SK-N-SH (cell line): ENCODE measurements at regions not wholly inside any gene's neighbourhood (a gene's known extent, or its start where the extent isn't known, plus 50 kb on each side); places are given as distances from the start of the nearest gene placed in this dataset.
A peak's percentile ranks its signal among the peaks of the same experiment; 100 is the strongest.

Experiments
- CTCF ChIA-PET: fragments of 300-600, 350-600 bp; formaldehyde crosslinking; extraction: SDS; loops from one replicate; lab custom pipeline; 2021; lab: Yijun Ruan, JAX
- POLR2A ChIA-PET: fragments of 350-600 bp; sonication (Branson Sonifier 250); formaldehyde crosslinking; extraction: SDS; loops from one replicate; lab custom pipeline; 2020; ENCODE audit warnings: antibody characterized with exemption, inconsistent platforms; lab: Yijun Ruan, JAX
- DNase-seq: peaks from one replicate; pipeline ENCODE4 v3.0.0; 2012
- H2AFZ ChIP-seq: fragments of 200-600 bp; sonication (generic); 2 replicates; pipeline ENCODE4 v1.8.1; 2016; ENCODE audit warnings: antibody characterized with exemption, mild to moderate bottlenecking, low read depth
- H3F3A ChIP-seq: fragments of 200-600 bp; sonication (generic); replicated peaks from 2 replicates; pipeline ENCODE3; 2016; ENCODE audit warnings: antibody characterized with exemption, mild to moderate bottlenecking; ENCODE audit not compliant: insufficient read depth
- H3K27ac ChIP-seq, 2 experiments: fragments of 200-500 bp in 1 of 2; fragments of 200-600 bp in 1 of 2; sonication (Bioruptor generic) in 1 of 2; sonication (generic), shearing (Covaris generic) in 1 of 2; 2 replicates each; pipeline versions ENCODE4 v1.5.1 to v1.6.1; 2014 to 2016; ENCODE audit warnings: low read depth in 2 of 2, inconsistent platforms in 1 of 2, low read length in 1 of 2, mild to moderate bottlenecking in 1 of 2, mixed read lengths in 1 of 2
- H3K27me3 ChIP-seq: fragments of 200-600 bp; sonication (generic), shearing (Covaris generic); 2 replicates; pipeline ENCODE4 v1.6.1; 2016; ENCODE audit warnings: mixed run types; ENCODE audit not compliant: insufficient read depth
- H3K36me3 ChIP-seq, 2 experiments: fragments of 200-500 bp in 1 of 2; fragments of 200-600 bp in 1 of 2; sonication (Bioruptor generic) in 1 of 2; sonication (generic) in 1 of 2; replicated peaks in 1 of 2; 2 replicates each; pipeline versions ENCODE3 to v1.5.1; 2014 to 2016; ENCODE audit warnings: low read length in 1 of 2, mild to moderate bottlenecking in 1 of 2; ENCODE audit not compliant: insufficient read depth in 2 of 2, control insufficient read depth in 1 of 2
- H3K4me1 ChIP-seq, 2 experiments: fragments of 200-500 bp in 1 of 2; fragments of 200-600 bp in 1 of 2; sonication (Bioruptor generic) in 1 of 2; sonication (generic), shearing (Covaris generic) in 1 of 2; 2 replicates each; pipeline versions ENCODE4 v1.5.1 to v1.6.1; 2014 to 2016; ENCODE audit warnings: low read depth in 1 of 2, low read length in 1 of 2, mixed run types in 1 of 2; ENCODE audit not compliant: insufficient read depth in 2 of 2, control insufficient read depth in 1 of 2
- H3K4me2 ChIP-seq: fragments of 200-600 bp; sonication (generic), shearing (Covaris generic); 2 replicates; pipeline ENCODE4 v1.6.1; 2017; ENCODE audit warnings: mixed run types
- H3K4me3 ChIP-seq, 2 experiments: fragments of 200-500 bp in 1 of 2; fragments of 200-600 bp in 1 of 2; sonication (Bioruptor generic) in 1 of 2; sonication (generic), shearing (Covaris generic) in 1 of 2; 2 replicates each; pipeline versions ENCODE4 v1.5.1 to v1.8.1; 2014 to 2016; ENCODE audit warnings: low read depth in 2 of 2, inconsistent platforms in 1 of 2, low read length in 1 of 2, mild to moderate bottlenecking in 1 of 2, mixed read lengths in 1 of 2, moderate library complexity in 1 of 2
- H3K79me2 ChIP-seq: fragments of 200-600 bp; sonication (generic); 2 replicates; pipeline ENCODE4 v1.8.1; 2017; ENCODE audit warnings: mild to moderate bottlenecking; ENCODE audit not compliant: insufficient read depth
- H3K9ac ChIP-seq: fragments of 200-600 bp; sonication (generic); 2 replicates; pipeline ENCODE4 v1.6.1; 2017; ENCODE audit warnings: mixed run types
- H3K9me2 ChIP-seq: fragments of 200-600 bp; sonication (generic); 2 replicates; pipeline ENCODE4 v1.6.1; 2017; ENCODE audit warnings: mixed run types
- H3K9me3 ChIP-seq: fragments of 200-600 bp; sonication (generic); 2 replicates; pipeline ENCODE4 v1.6.1; 2017; ENCODE audit warnings: mixed run types, mild to moderate bottlenecking, moderate library complexity
- H4K20me1 ChIP-seq: fragments of 200-600 bp; sonication (generic); 2 replicates; pipeline ENCODE4 v1.6.1; 2017; ENCODE audit warnings: mild to moderate bottlenecking, mixed run types; ENCODE audit not compliant: insufficient read depth
- FOSL2 ChIP-seq: IDR thresholded peaks from 2 replicates; pipeline ENCODE4 v1.4.0; 2012; ENCODE audit warnings: low read depth, mild to moderate bottlenecking, moderate library complexity, borderline replicate concordance
- MEF2A ChIP-seq: IDR thresholded peaks from 2 replicates; pipeline ENCODE4 v1.4.0; 2012; ENCODE audit warnings: low read depth, borderline replicate concordance
- NRF1 ChIP-seq: IDR thresholded peaks from 2 replicates; pipeline ENCODE4 v1.6.1; 2012; ENCODE audit warnings: low read depth, mild to moderate bottlenecking, low read length
- RCOR1 ChIP-seq: fragments of 150-350 bp; IDR thresholded peaks from 2 replicates; pipeline ENCODE4 v1.6.1; 2017; ENCODE audit warnings: antibody characterized with exemption, low read length
- SIN3A ChIP-seq: IDR thresholded peaks from 2 replicates; pipeline ENCODE4 v1.6.1; 2012; ENCODE audit warnings: low read depth, mild to moderate bottlenecking, low read length, moderate library complexity, borderline replicate concordance
- SMC3 ChIP-seq: IDR thresholded peaks from 2 replicates; pipeline ENCODE4 v1.6.1; 2012; ENCODE audit warnings: low read depth, low read length, improper control_type of control experiment
- WGBS: methylation state at CpG from one replicate; pipeline ENCODE4 v1.1.6; 2017; ENCODE audit warnings: low lambda C conversion rate; 5-methylcytosine and 5-hydroxymethylcytosine counted together
- TF ChIP-seq, protein P1 (sequence below): fragments of 200-600 bp; sonication (generic); IDR thresholded peaks from 2 replicates; pipeline ENCODE4 v1.6.1; 2017; ENCODE audit warnings: antibody characterized with exemption, mild to moderate bottlenecking, moderate library complexity
- TF ChIP-seq, protein P2 (sequence below): IDR thresholded peaks from 2 replicates; pipeline ENCODE4 v1.4.0; 2012; ENCODE audit warnings: low read depth
- TF ChIP-seq, protein P3 (sequence below): IDR thresholded peaks from 2 replicates; pipeline ENCODE4; 2012

DNA sequence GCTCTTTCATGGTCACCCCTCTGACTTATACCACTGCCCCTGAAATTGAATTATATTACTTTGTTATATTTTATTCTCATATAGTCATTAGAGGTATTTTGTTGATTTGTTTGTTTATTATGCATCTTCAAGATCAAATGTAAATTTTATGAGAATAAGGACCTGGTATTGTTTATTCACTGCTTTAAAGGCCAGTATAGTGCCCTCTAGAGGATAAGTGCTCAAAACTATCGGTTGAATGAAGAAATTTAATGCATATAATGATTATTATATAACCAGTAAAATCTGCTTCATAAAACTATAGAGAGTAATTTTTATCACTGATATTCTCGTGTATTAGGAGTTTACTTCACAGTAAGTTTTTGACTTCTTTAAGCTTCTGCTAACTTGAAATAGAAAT lies 1401.9 kb downstream of the SLITRK1 start:
- Histone ChIP-seq H3K4me1 (no peaks in the 10 kb centered on the region), H3K4me2 (no peak overlapping the region), H3K9ac (no peak overlapping the region)
- CTCF ChIA-PET, result interaction anchor here (0.8 to 1.4 kb wide), 5 partner anchors 13 to 138 kb away, joined by 3 to 5 read pairs (median 3); no protein-coding TSS in a partner anchor
- 5% methylated on average over 2 of the region's 2 CpGs for WGBS
- no peak for TF ChIP-seq MEF2A
- TF ChIP-seq, protein P1, sequence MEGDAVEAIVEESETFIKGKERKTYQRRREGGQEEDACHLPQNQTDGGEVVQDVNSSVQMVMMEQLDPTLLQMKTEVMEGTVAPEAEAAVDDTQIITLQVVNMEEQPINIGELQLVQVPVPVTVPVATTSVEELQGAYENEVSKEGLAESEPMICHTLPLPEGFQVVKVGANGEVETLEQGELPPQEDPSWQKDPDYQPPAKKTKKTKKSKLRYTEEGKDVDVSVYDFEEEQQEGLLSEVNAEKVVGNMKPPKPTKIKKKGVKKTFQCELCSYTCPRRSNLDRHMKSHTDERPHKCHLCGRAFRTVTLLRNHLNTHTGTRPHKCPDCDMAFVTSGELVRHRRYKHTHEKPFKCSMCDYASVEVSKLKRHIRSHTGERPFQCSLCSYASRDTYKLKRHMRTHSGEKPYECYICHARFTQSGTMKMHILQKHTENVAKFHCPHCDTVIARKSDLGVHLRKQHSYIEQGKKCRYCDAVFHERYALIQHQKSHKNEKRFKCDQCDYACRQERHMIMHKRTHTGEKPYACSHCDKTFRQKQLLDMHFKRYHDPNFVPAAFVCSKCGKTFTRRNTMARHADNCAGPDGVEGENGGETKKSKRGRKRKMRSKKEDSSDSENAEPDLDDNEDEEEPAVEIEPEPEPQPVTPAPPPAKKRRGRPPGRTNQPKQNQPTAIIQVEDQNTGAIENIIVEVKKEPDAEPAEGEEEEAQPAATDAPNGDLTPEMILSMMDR, result peak; percentile 66
- TF ChIP-seq NRF1, result no peak
- TF ChIP-seq, all 33 proteins: peak for 1
- no peaks in the 10 kb centered on the region for H3K36me3 ChIP-seq
- DNase-seq, result no peak
- no peak overlapping the region for H3K27ac ChIP-seq
- H3K79me2 ChIP-seq, result no peaks in the 10 kb centered on the region
- POLR2A ChIA-PET, result no interaction called here
- H4K20me1 ChIP-seq, result no peaks in the 10 kb centered on the region
- no peak overlapping the region for H3K4me3 ChIP-seq
- H3K9me2 ChIP-seq, result no peaks in the 10 kb centered on the region
- no peaks in the 10 kb centered on the region for H3K27me3 ChIP-seq
- H2AFZ ChIP-seq, result no peak overlapping the region
- H3K9me3 ChIP-seq, result no peaks in the 10 kb centered on the region
- H3F3A ChIP-seq, result no peaks in the 10 kb centered on the region

DNA sequence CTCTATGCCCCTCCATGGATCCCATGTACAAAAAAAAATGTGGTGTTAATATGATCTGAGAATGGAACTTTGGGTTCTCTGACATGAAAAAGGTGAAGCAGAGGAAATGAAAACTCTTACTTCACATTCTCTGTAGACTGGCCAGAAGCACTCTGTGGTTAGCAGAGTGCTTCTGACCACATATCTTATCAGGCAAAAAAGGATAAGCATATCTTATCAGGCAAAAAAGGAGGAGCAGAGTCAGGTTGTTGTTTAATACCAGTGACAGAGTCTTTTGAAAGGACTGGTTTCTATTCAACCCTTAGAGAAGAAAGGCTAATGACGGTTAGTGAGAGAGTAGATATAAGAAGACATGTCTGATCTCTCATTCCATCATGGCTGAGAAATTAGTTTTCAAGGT lies 1404.8 kb downstream of the SLITRK1 start:
- Histone ChIP-seq H3F3A (no peaks in the 10 kb centered on the region), H3K9ac (no peak overlapping the region), H3K27me3 (no peaks in the 10 kb centered on the region), H3K9me2 (no peaks in the 10 kb centered on the region), H3K4me2 (no peak overlapping the region), H3K4me1 (no peaks in the 10 kb centered on the region), H2AFZ (no peak overlapping the region), H3K4me3 (no peak overlapping the region), H4K20me1 (no peaks in the 10 kb centered on the region), H3K9me3 (no peaks in the 10 kb centered on the region), H3K27ac (no peak overlapping the region), H3K79me2 (no peaks in the 10 kb centered on the region), H3K36me3 (no peaks in the 10 kb centered on the region)
- WGBS, result 35% methylated on average over 1 of the region's 1 CpG
- CTCF ChIA-PET, result interaction anchor here (0.6 kb wide), 1 partner anchor 13 kb away, joined by 3 read pairs; no protein-coding TSS in a partner anchor
- POLR2A ChIA-PET, result no interaction called here
- DNase-seq, result no peak
- TF ChIP-seq SIN3A (no peak), FOSL2 (no peak), SMC3 (no peak), RCOR1 (no peak)
- TF ChIP-seq, protein P2, sequence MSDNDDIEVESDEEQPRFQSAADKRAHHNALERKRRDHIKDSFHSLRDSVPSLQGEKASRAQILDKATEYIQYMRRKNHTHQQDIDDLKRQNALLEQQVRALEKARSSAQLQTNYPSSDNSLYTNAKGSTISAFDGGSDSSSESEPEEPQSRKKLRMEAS, result no peak
- TF ChIP-seq, protein P1, result no peak
- TF ChIP-seq, protein P3, sequence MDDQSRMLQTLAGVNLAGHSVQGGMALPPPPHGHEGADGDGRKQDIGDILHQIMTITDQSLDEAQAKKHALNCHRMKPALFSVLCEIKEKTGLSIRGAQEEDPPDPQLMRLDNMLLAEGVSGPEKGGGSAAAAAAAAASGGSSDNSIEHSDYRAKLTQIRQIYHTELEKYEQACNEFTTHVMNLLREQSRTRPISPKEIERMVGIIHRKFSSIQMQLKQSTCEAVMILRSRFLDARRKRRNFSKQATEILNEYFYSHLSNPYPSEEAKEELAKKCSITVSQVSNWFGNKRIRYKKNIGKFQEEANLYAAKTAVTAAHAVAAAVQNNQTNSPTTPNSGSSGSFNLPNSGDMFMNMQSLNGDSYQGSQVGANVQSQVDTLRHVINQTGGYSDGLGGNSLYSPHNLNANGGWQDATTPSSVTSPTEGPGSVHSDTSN, result no peak
